ENCODE measurements at regions not wholly inside any gene's neighbourhood (a gene's known extent, or its start where the extent isn't known, plus 50 kb on each side); places are given as distances from the start of the nearest gene placed in this dataset.

GRCh38 chr2:109669731-109670130, 55.6 kb downstream of the SOWAHC start:
- no peak overlapping the region for H2BK120ac ChIP-seq (ENCODE audit: low read depth, low read length)
- no peaks in the 10 kb centered on the region for H3K9me3 ChIP-seq (ENCODE audit: control insufficient read depth, insufficient read depth, low read length)
- H3K4me2 ChIP-seq (ENCODE audit: low read depth, low read length) = no peak overlapping the region
- no peaks in the 10 kb centered on the region for H3K9me1 ChIP-seq (ENCODE audit: insufficient read depth, low read length)
- H4K20me1 ChIP-seq (ENCODE audit: insufficient read depth, low read length) = no peaks in the 10 kb centered on the region
- in situ Hi-C loops (cut with MboI; ENCODE audit: low sequenced_read_pairs) (no loop called here), dilution Hi-C loops (cut with HindIII; ENCODE audit: low sequenced_read_pairs, unreplicated experiment) (no loop called here), intact Hi-C loops (cut with micrococcal nuclease) (loop anchor here (10.0 kb wide), 1 partner anchor 95 kb away; no protein-coding TSS in a partner anchor)
- H3K27ac ChIP-seq (ENCODE audit: insufficient read depth, low read length) = no peak overlapping the region
- H3K18ac ChIP-seq (ENCODE audit: low read depth, low read length) = no peak overlapping the region
- H2BK5ac ChIP-seq (ENCODE audit: low read depth, low read length, poor library complexity, severe bottlenecking) = no peak overlapping the region
- H3K36me3 ChIP-seq (ENCODE audit: control insufficient read depth, insufficient read depth, low read length) = no peaks in the 10 kb centered on the region
- ChIA-PET POLR2A (ENCODE audit: unreplicated experiment) (no interaction called here), CTCF (no interaction called here)
- H3K14ac ChIP-seq (replicated peaks; ENCODE audit: low read depth, low read length) = no peak overlapping the region
- no peak overlapping the region for H3K23ac ChIP-seq (ENCODE audit: low read depth, low read length)
- no peak overlapping the region for H3K9ac ChIP-seq (ENCODE audit: low read depth, low read length)
- H2AFZ ChIP-seq (replicated peaks; ENCODE audit: low read length, poor library complexity) = no peak overlapping the region
- no peak overlapping the region for H4K8ac ChIP-seq (ENCODE audit: low read depth in 2 of 2, low read length in 2 of 2)
- ATAC-seq (ENCODE audit: low read depth) (no peak), DNase-seq (no peak)
- no peak overlapping the region for H2AK9ac ChIP-seq (replicated peaks; ENCODE audit: low read depth, low read length, poor library complexity)
- H3K4me1 ChIP-seq (ENCODE audit: control insufficient read depth, insufficient read depth, low read length) = no peaks in the 10 kb centered on the region
- no peak overlapping the region for H3K56ac ChIP-seq (ENCODE audit: extremely low read depth, insufficient read depth, low read length)
- H2AK5ac ChIP-seq (ENCODE audit: low read depth, low read length) = no peak overlapping the region
- no peak overlapping the region for H4K5ac ChIP-seq (ENCODE audit: low read depth, low read length)
- H3K79me1 ChIP-seq (ENCODE audit: low read depth in 1 of 2, low read length in 2 of 2) = no peaks in the 10 kb centered on the region
- 60% methylated on average over 1 of the region's 11 CpGs; no CpG with 5 or more reads in 1 of the 2 experiments for WGBS, 2 experiments (ENCODE audit: extremely low coverage in 2 of 2, insufficient read length in 1 of 2)
- H2BK20ac ChIP-seq (ENCODE audit: low read depth, low read length) = no peak overlapping the region
- no peak overlapping the region for H2BK15ac ChIP-seq (ENCODE audit: low read depth, low read length)
- H3K27me3 ChIP-seq (ENCODE audit: control insufficient read depth, insufficient read depth, low read length) = peaks cover 47% of the 10 kb centered on the region
- H4K91ac ChIP-seq (ENCODE audit: insufficient read depth, low read depth, low read length) = no peak overlapping the region
- H3K4me3 ChIP-seq (ENCODE audit: insufficient read depth, low read depth, low read length) = no peak overlapping the region
- no TSS peak for BruUV-seq (replicated peaks)
- TF ChIP-seq CTCF (conservative IDR thresholded peaks at IDR 0.05; ENCODE audit: low read depth, low read length) (no peak), RAD21 (IDR thresholded peaks at IDR 0.05; ENCODE audit: low read length) (no peak), ELK1 (IDR thresholded peaks at IDR 0.05; ENCODE audit: borderline replicate concordance, low read depth, low read length) (no peak), MAFK (IDR thresholded peaks at IDR 0.05; ENCODE audit: low read depth, low read length) (no peak)
- H3K4ac ChIP-seq (ENCODE audit: low read depth, low read length) = no peak overlapping the region

Measured in IMR-90 (cell line).